ENCODE measurements at regions not wholly inside any gene's neighbourhood (a gene's known extent, or its start where the extent isn't known, plus 50 kb on each side); places are given as distances from the start of the nearest gene placed in this dataset.

- no peaks in the 10 kb centered on the region for H3K36me3 ChIP-seq
- WGBS (ENCODE audit: insufficient coverage, low coverage, low lambda C conversion rate, missing lambda C conversion rate), result 56% methylated on average over 4 of the region's 4 CpGs
- H3K27ac ChIP-seq, result no peak overlapping the region
- intact Hi-C loops (cut with DNase I), result no loop called here
- no peak for TF ChIP-seq POLR2A (IDR thresholded peaks at IDR 0.05)
- TF ChIP-seq, protein P1, sequence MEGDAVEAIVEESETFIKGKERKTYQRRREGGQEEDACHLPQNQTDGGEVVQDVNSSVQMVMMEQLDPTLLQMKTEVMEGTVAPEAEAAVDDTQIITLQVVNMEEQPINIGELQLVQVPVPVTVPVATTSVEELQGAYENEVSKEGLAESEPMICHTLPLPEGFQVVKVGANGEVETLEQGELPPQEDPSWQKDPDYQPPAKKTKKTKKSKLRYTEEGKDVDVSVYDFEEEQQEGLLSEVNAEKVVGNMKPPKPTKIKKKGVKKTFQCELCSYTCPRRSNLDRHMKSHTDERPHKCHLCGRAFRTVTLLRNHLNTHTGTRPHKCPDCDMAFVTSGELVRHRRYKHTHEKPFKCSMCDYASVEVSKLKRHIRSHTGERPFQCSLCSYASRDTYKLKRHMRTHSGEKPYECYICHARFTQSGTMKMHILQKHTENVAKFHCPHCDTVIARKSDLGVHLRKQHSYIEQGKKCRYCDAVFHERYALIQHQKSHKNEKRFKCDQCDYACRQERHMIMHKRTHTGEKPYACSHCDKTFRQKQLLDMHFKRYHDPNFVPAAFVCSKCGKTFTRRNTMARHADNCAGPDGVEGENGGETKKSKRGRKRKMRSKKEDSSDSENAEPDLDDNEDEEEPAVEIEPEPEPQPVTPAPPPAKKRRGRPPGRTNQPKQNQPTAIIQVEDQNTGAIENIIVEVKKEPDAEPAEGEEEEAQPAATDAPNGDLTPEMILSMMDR (IDR thresholded peaks at IDR 0.05), result no peak
- ATAC-seq, result no peak
- H3K4me3 ChIP-seq, result no peak overlapping the region
- H3K27me3 ChIP-seq, result no peaks in the 10 kb centered on the region
- no peaks in the 10 kb centered on the region for H3K9me3 ChIP-seq
- H3K4me1 ChIP-seq, result no peaks in the 10 kb centered on the region
- DNase-seq, result no peak
Measured at GRCh38 chr12:91523831-91524230, 341.2 kb upstream of the DCN start.

DNA sequence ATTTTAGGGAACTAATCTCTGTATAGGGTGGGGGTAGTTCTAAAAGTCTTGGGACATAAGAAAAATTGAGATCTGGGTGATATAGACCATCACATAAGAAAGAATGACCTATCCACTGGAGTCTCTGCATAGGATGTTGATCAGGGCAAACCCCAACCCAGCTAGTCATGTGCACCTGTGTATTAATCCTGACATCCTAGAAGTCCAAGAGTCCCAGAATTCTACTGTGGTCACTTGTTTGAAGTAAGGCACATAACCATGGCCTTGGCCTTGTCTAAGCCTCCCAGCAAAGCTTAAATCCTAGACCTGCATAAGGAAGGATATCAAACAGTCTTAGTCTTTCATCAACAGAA lies 334.1 kb upstream of the DCN start:
- H3K4me1 ChIP-seq, result no peaks in the 10 kb centered on the region
- intact Hi-C loops (cut with DNase I), result no loop called here
- no peak for DNase-seq

DNA sequence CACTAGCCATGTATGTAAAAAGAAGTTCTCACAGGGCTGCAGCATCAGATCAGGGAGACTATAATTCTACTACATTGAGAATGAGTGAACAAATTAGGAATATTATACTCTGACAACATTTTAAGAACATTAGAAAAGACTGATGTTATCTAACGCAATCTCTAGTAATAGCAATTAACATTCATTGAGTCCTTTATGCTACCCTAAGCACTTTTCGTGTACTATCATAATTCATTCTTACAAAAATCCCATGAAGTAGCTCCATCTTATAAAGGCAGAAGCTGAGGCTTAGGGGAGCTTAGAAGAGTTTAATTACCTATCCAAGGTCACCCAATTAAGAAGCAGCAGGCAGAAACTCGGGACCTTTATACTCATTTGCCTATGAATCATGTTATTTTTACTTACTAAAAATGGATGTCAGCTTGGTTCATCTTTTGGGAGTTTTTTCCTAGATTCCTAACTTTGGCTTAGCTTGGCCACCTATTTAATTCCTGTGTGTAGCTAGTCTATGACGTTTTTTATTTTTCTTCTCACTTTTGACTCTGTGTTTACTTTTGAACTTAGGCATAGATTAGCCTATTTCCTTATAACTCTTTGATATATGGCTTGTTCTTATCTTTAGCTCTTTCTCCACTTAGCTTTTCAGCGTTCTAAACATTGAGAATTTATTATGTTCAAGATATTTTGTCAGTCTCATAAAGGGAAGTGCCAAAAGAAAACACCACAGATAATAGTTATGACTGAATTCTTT lies 333.5 kb upstream of the DCN start:
- no peak overlapping the region for H3K4me3 ChIP-seq
- no peak overlapping the region for H3K27ac ChIP-seq
- ATAC-seq (no peak), DNase-seq (no peak)
- 35% methylated on average over 5 of the region's 5 CpGs for WGBS (ENCODE audit: insufficient coverage, low coverage, low lambda C conversion rate, missing lambda C conversion rate)
- no peak for TF ChIP-seq POLR2A (IDR thresholded peaks at IDR 0.05)
- TF ChIP-seq, protein P1 (IDR thresholded peaks at IDR 0.05), result no peak
- no peaks in the 10 kb centered on the region for H3K4me1 ChIP-seq
- intact Hi-C loops (cut with DNase I), result no loop called here
- no peaks in the 10 kb centered on the region for H3K36me3 ChIP-seq
- H3K9me3 ChIP-seq, result no peaks in the 10 kb centered on the region
- H3K27me3 ChIP-seq, result no peaks in the 10 kb centered on the region

More for the DNA sequence above, 334.1 kb upstream of the DCN start:
- Histone ChIP-seq H3K36me3 (no peaks in the 10 kb centered on the region), H3K4me3 (no peak overlapping the region), H3K27me3 (no peaks in the 10 kb centered on the region), H3K9me3 (no peaks in the 10 kb centered on the region), H3K27ac (no peak overlapping the region)
- TF ChIP-seq, protein P1 (IDR thresholded peaks at IDR 0.05), result no peak
- no peak for TF ChIP-seq POLR2A (IDR thresholded peaks at IDR 0.05)
- no peak for ATAC-seq

GRCh38 chr12:91513313-91513712 lies 330.7 kb upstream of the DCN start:
- Histone ChIP-seq H3K27ac (no peak overlapping the region), H3K4me1 (no peaks in the 10 kb centered on the region), H3K27me3 (no peaks in the 10 kb centered on the region), H3K9me3 (no peaks in the 10 kb centered on the region), H3K4me3 (no peak overlapping the region), H3K36me3 (no peaks in the 10 kb centered on the region)
- intact Hi-C loops (cut with DNase I), result no loop called here
- DNase-seq (no peak), ATAC-seq (no peak)
- TF ChIP-seq, protein P1 (IDR thresholded peaks at IDR 0.05), result no peak
- no peak for TF ChIP-seq POLR2A (IDR thresholded peaks at IDR 0.05)
- WGBS (ENCODE audit: insufficient coverage, low coverage, low lambda C conversion rate, missing lambda C conversion rate), result 73% methylated on average over 1 of the region's 1 CpG

Measured in right lobe of liver (tissue), 6 donors.